Fibroblast of lung (primary cell): ENCODE measurements at regions not wholly inside any gene's neighbourhood (a gene's known extent, or its start where the extent isn't known, plus 50 kb on each side); places are given as distances from the start of the nearest gene placed in this dataset.

Experiments
- DNase-seq, 2 donors: peaks; one replicate each; pipeline versions ENCODE4 v3.0.0 to v3.0.0-alpha.2; 2010; ENCODE audit warnings: low read depth in 2 of 2
- H2AFZ ChIP-seq: 2 replicates; pipeline ENCODE4 v1.5.1; 2012; ENCODE audit warnings: low read length, control low read depth, inconsistent platforms
- H3K27ac ChIP-seq: 2 replicates; pipeline ENCODE4 v1.5.1; 2011; ENCODE audit warnings: low read length, control low read depth; ENCODE audit not compliant: insufficient read depth
- H3K27me3 ChIP-seq: 2 replicates; pipeline ENCODE4 v1.5.1; 2011; ENCODE audit warnings: mild to moderate bottlenecking, low read length; ENCODE audit not compliant: control insufficient read depth, insufficient read depth
- H3K36me3 ChIP-seq: 2 replicates; pipeline ENCODE4 v1.5.1; 2011; ENCODE audit warnings: low read length; ENCODE audit not compliant: control insufficient read depth, insufficient read depth
- H3K4me1 ChIP-seq: 2 replicates; pipeline ENCODE4 v1.5.1; 2011; ENCODE audit warnings: low read length; ENCODE audit not compliant: control insufficient read depth, insufficient read depth; ENCODE audit errors: extremely low read depth
- H3K4me2 ChIP-seq: 2 replicates; pipeline ENCODE4 v1.5.1; 2011; ENCODE audit warnings: low read length, control low read depth; ENCODE audit not compliant: insufficient read depth; ENCODE audit errors: extremely low read depth
- H3K4me3 ChIP-seq, 4 experiments: fragments of 200-600 bp in 1 of 4; sonication (generic) in 1 of 4; replicated peaks in 1 of 4; 2 replicates each; pipeline ENCODE4 v1.5.1; 2011 to 2016; ENCODE audit warnings: low read length in 4 of 4, low read depth in 3 of 4, mild to moderate bottlenecking in 3 of 4, control low read depth in 2 of 4, inconsistent platforms in 1 of 4, mixed read lengths in 1 of 4; ENCODE audit not compliant: insufficient read depth in 1 of 4; ENCODE audit errors: control extremely low read depth in 1 of 4
- H3K79me2 ChIP-seq: 2 replicates; pipeline ENCODE4 v1.5.1; 2012; ENCODE audit warnings: mild to moderate bottlenecking, low read length, inconsistent platforms; ENCODE audit not compliant: control insufficient read depth, insufficient read depth
- H3K9ac ChIP-seq: 2 replicates; pipeline ENCODE4 v1.5.1; 2011; ENCODE audit warnings: mild to moderate bottlenecking, low read length, control low read depth; ENCODE audit not compliant: insufficient read depth
- H3K9me3 ChIP-seq: 2 replicates; pipeline ENCODE4 v1.5.1; 2012; ENCODE audit warnings: low read depth, low read length; ENCODE audit not compliant: control insufficient read depth, insufficient read depth
- H4K20me1 ChIP-seq: 2 replicates; pipeline ENCODE4 v1.5.1; 2011; ENCODE audit warnings: low read length; ENCODE audit not compliant: control insufficient read depth, insufficient read depth; ENCODE audit errors: extremely low read depth
- EZH2 ChIP-seq: IDR thresholded peaks from 2 replicates; pipeline ENCODE4 v1.5.1; 2012; ENCODE audit warnings: low read length, control low read depth, mild to moderate bottlenecking; ENCODE audit errors: missing control alignments
- TF ChIP-seq, protein P1 (sequence below), 2 donors: IDR thresholded peaks in 1 of 2; conservative IDR thresholded peaks in 1 of 2; 1 replicate in 1 of 2; 2 replicates in 1 of 2; pipeline ENCODE4 v1.5.1; 2011 to 2012; ENCODE audit warnings: low read length in 2 of 2, control low read depth in 1 of 2, inconsistent platforms in 1 of 2, low read depth in 1 of 2, mild to moderate bottlenecking in 1 of 2

DNA sequence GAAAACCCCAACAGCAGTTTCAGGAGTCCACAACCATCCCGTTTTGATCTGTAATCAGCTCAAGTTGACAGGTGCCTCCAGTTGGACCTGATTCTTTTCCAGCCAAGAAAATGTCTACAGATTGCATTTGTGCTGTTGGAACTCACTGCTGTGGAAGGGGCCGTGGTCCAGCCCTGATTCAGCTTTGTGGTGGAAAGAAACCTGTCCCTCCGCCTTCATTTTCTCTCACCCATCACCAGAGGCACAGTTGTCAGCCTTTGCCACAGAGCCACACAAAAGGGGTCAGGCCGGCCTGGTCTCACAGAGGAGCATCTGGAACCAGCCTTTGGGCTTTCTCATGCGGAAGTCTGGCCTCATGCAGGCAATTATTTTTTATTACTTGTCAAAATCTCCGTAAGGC, 483.6 kb downstream of the GADD45G start:
- Histone ChIP-seq H3K4me1 (no peaks in the 10 kb centered on the region), H3K4me2 (no peak overlapping the region), H4K20me1 (no peaks in the 10 kb centered on the region), H3K27ac (no peak overlapping the region), H3K36me3 (no peaks in the 10 kb centered on the region), H3K9me3 (no peaks in the 10 kb centered on the region), H3K79me2 (no peaks in the 10 kb centered on the region), H3K27me3 (no peaks in the 10 kb centered on the region), H2AFZ (no peak overlapping the region), H3K4me3 (no peak overlapping the region), H3K9ac (no peak overlapping the region)
- TF ChIP-seq, protein P1, sequence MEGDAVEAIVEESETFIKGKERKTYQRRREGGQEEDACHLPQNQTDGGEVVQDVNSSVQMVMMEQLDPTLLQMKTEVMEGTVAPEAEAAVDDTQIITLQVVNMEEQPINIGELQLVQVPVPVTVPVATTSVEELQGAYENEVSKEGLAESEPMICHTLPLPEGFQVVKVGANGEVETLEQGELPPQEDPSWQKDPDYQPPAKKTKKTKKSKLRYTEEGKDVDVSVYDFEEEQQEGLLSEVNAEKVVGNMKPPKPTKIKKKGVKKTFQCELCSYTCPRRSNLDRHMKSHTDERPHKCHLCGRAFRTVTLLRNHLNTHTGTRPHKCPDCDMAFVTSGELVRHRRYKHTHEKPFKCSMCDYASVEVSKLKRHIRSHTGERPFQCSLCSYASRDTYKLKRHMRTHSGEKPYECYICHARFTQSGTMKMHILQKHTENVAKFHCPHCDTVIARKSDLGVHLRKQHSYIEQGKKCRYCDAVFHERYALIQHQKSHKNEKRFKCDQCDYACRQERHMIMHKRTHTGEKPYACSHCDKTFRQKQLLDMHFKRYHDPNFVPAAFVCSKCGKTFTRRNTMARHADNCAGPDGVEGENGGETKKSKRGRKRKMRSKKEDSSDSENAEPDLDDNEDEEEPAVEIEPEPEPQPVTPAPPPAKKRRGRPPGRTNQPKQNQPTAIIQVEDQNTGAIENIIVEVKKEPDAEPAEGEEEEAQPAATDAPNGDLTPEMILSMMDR (conservative IDR thresholded peaks at IDR 0.05 in 1 of 2, IDR thresholded peaks at IDR 0.05 in 1 of 2; ENCODE audit: low read depth in 1 of 2, low read length in 2 of 2) = no peak
- no peak for TF ChIP-seq EZH2
- no peak for DNase-seq

DNA sequence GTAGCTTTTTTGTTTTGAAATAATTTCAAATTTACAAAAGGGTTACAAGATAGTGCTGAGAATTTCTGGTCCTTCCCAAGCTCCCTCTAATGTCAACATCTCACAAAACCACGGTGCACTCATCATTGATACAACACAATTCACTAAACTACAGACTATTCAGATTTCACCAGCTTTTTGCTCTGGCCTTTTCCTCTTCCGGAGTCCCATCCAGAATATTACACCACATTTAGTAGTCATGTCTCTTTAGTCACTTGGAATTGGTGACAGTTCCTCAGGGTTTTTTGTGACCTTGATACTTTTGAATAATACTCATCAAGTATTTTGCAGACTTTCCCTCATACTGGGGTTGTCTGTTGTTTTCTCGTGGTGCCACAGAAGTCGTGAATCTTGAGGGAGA, 484.0 kb downstream of the GADD45G start:
- H2AFZ ChIP-seq = no peak overlapping the region
- no peak overlapping the region for H3K27ac ChIP-seq
- DNase-seq = no peak
- no peak overlapping the region for H3K9ac ChIP-seq
- no peaks in the 10 kb centered on the region for H3K79me2 ChIP-seq
- H3K4me2 ChIP-seq = no peak overlapping the region
- TF ChIP-seq EZH2 = no peak
- TF ChIP-seq, protein P1 (conservative IDR thresholded peaks at IDR 0.05 in 1 of 2, IDR thresholded peaks at IDR 0.05 in 1 of 2; ENCODE audit: low read depth in 1 of 2, low read length in 2 of 2) = no peak
- no peaks in the 10 kb centered on the region for H3K36me3 ChIP-seq
- H3K4me3 ChIP-seq = no peak overlapping the region
- no peaks in the 10 kb centered on the region for H4K20me1 ChIP-seq
- H3K9me3 ChIP-seq = no peaks in the 10 kb centered on the region
- H3K4me1 ChIP-seq = no peaks in the 10 kb centered on the region
- H3K27me3 ChIP-seq = no peaks in the 10 kb centered on the region

DNA sequence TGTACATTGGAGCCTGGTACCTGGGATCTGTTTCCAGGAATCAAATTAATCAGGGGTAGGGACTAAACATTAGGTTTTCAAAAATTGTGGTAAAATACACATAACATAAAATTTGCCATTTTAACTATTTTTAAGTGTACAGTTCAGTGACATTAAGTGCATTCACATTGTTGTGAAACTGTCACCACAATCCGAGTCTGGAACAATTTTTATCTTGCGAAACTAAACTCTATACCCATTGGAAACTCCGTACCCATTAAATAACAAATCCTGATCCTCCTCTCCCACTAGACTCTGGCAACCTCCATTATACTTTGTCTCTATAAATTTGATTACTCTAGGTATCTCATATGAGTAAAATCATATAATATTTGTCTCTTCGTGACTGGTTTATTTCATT, 486.2 kb downstream of the GADD45G start:
- H3K9ac ChIP-seq = no peak overlapping the region
- no peak overlapping the region for H2AFZ ChIP-seq
- no peaks in the 10 kb centered on the region for H3K4me1 ChIP-seq
- TF ChIP-seq, protein P1 (conservative IDR thresholded peaks at IDR 0.05 in 1 of 2, IDR thresholded peaks at IDR 0.05 in 1 of 2; ENCODE audit: low read depth in 1 of 2, low read length in 2 of 2) = no peak
- TF ChIP-seq EZH2 = no peak
- no peak overlapping the region for H3K27ac ChIP-seq
- H3K27me3 ChIP-seq = no peaks in the 10 kb centered on the region
- no peaks in the 10 kb centered on the region for H4K20me1 ChIP-seq
- H3K79me2 ChIP-seq = no peaks in the 10 kb centered on the region
- H3K4me2 ChIP-seq = no peak overlapping the region
- H3K36me3 ChIP-seq = no peaks in the 10 kb centered on the region
- DNase-seq = no peak
- H3K4me3 ChIP-seq = no peak overlapping the region
- no peaks in the 10 kb centered on the region for H3K9me3 ChIP-seq
